Suprapubic skin (tissue), 3 donors: ENCODE measurements at regions not wholly inside any gene's neighbourhood (a gene's known extent, or its start where the extent isn't known, plus 50 kb on each side); places are given as distances from the start of the nearest gene placed in this dataset.

Experiments used
- CTCF ChIP-seq, 2 donors: fragments of 200-600 bp in 1 of 2; fragments of 450-650 bp in 1 of 2; sonication (generic) in 1 of 2; IDR thresholded peaks; one replicate each; pipeline ENCODE4 v1.5.1; 2016 to 2019; ENCODE audit warnings: antibody characterized with exemption in 2 of 2, mild to moderate bottlenecking in 1 of 2, moderate library complexity in 1 of 2
- EP300 ChIP-seq: sonication (generic); formaldehyde crosslinking; IDR thresholded peaks from one replicate; pipeline ENCODE4 v1.6.1; 2017; ENCODE audit warnings: antibody characterized with exemption
- POLR2A ChIP-seq, 2 donors: fragments of 450-650 bp; IDR thresholded peaks; one replicate each; pipeline ENCODE4 v1.6.1; 2017; ENCODE audit warnings: antibody characterized with exemption in 2 of 2, mild to moderate bottlenecking in 2 of 2, moderate library complexity in 2 of 2

DNA sequence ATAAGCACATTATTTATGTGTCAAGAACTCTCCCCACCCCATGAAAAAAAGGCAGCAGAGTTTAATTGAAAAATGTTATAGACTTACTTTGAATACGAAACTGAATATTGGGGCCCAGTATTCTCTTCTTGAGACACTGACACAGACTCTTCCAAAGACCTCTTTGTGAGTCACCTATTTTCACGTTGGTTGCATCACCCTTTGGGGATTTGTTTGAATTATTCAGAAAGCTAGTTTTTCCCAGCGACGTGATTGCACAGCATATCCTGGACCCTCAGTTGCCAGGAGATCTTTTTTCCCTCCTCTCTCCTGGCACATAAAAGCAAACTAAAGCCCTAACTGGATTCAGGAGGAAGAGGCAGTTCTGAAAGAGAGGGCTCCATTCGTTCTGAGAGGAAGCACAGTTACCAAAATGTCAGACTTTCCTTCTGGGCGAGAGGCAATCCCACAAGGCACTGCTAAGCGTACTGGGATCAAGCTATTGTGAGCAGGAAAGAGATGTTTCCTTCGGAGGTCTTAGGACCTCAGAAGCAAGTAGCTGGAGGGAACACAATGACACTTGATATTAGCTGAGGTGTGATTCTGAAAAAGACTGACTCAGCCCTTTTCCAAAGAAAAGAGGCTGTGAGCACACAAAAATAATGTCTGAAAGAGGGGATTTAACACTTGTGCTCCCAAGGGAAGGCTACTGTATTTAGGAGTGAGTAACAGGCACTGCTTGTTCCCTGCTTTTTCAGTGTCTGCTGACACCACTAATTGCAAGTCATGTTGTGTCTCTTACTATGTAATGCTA lies 65.8 kb upstream of the CADPS start:
- TF ChIP-seq CTCF (IDR thresholded peaks at IDR 0.05), result no peak
- TF ChIP-seq POLR2A (IDR thresholded peaks at IDR 0.05), result no peak
- no peak for TF ChIP-seq EP300
